Vagina (tissue), 2 donors: ENCODE measurements at regions not wholly inside any gene's neighbourhood (a gene's known extent, or its start where the extent isn't known, plus 50 kb on each side); places are given as distances from the start of the nearest gene placed in this dataset.

ENCODE experiments used
- DNase-seq, 2 donors: peaks; one replicate each; pipeline ENCODE4 v3.0.0-alpha.2; 2017; ENCODE audit errors: extremely low spot score in 2 of 2
- H3K27ac ChIP-seq: fragments of 200-600 bp; sonication (generic); one replicate; pipeline ENCODE4 v1.5.1; 2019
- H3K27me3 ChIP-seq: fragments of 200-600 bp; sonication (generic); one replicate; pipeline ENCODE4 v1.5.1; 2019
- H3K36me3 ChIP-seq, 2 donors: fragments of 200-600 bp; sonication (generic); one replicate each; pipeline ENCODE4 v1.5.1; 2017 to 2019
- H3K4me1 ChIP-seq: fragments of 200-600 bp; sonication (generic); one replicate; pipeline ENCODE4 v1.5.1; 2019
- H3K4me3 ChIP-seq, 2 donors: fragments of 200-600 bp; sonication (generic); 1 replicate in 1 of 2; 2 replicates in 1 of 2; pipeline ENCODE4 v1.5.1; 2016 to 2019
- H3K9me3 ChIP-seq: fragments of 200-600 bp; sonication (generic); one replicate; pipeline ENCODE4 v1.5.1; 2019
- CTCF ChIP-seq, 3 experiments: fragments of 450-650 bp in 2 of 3; fragments of 200-600 bp in 1 of 3; sonication (generic) in 1 of 3; IDR thresholded peaks; one replicate each; pipeline ENCODE4 v1.5.1; 2017 to 2019; ENCODE audit warnings: antibody characterized with exemption in 3 of 3, mild to moderate bottlenecking in 2 of 3, moderate library complexity in 2 of 3
- POLR2A ChIP-seq, 2 donors: fragments of 450-650 bp; IDR thresholded peaks; one replicate each; pipeline ENCODE4 v1.6.1; 2017; ENCODE audit warnings: antibody characterized with exemption in 2 of 2, mild to moderate bottlenecking in 2 of 2, moderate library complexity in 2 of 2
- POLR2AphosphoS5 ChIP-seq, 2 donors: sonication (generic); formaldehyde crosslinking; IDR thresholded peaks; one replicate each; pipeline ENCODE4 v1.9.0; 2017; ENCODE audit warnings: antibody characterized with exemption in 2 of 2, mild to moderate bottlenecking in 2 of 2, low read depth in 1 of 2; ENCODE audit not compliant: insufficient read depth in 1 of 2
- intact Hi-C: fragments of 100-400 bp; cut with DNase I; formaldehyde crosslinking; loops from one replicate; pipeline ENCODE4 v1.15.1; 2023

DNA sequence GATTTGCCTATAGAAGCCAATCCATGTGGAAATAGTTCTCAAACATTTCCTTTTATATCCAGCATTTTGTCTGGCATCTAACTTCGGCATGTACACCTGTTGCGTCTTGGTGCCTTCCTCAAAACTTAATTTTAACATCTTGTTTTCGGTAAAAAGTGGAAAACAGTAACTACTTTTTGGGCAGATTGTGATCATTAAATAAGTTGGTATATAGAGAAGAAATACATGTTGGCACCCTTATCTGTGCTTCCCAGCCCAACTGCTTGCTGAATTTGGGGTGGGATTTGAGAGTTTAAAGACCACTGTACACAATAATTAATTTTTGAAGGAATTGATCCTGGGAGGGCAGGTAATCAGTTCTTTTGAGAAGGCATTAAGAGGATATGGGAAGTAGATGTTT, 566.8 kb downstream of the PDCD6IP start:
- Histone ChIP-seq H3K27me3 (no peaks in the 10 kb centered on the region), H3K36me3 (no peaks in the 10 kb centered on the region), H3K4me3 (no peak overlapping the region), H3K27ac (no peak overlapping the region), H3K4me1 (peaks cover 9% of the 10 kb centered on the region), H3K9me3 (no peaks in the 10 kb centered on the region)
- intact Hi-C loops, result no loop called here
- TF ChIP-seq POLR2A (IDR thresholded peaks at IDR 0.05), result no peak
- TF ChIP-seq POLR2AphosphoS5 (IDR thresholded peaks at IDR 0.05; ENCODE audit: insufficient read depth in 1 of 2, low read depth in 1 of 2), result no peak
- no peak for TF ChIP-seq CTCF (IDR thresholded peaks at IDR 0.05)
- no peak for DNase-seq

DNA sequence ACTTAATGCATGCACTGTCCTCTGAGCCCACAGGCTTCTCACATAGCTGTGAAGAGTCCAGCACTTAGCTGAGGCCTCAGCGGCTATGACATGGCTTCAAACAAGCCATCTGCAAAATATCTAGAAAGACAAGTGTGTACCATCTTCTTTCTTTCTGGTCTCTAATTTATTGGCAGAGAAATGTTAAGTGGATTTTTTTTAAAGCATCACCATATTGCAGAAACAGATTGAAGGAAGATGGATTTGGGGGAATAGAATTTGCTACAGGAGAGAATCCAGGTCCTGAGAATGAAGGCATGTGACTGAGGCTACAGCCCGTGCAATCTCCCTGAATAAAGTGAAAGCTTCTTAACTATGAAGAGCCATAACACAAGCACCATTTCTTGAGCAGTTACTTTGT, 567.3 kb downstream of the PDCD6IP start:
- intact Hi-C loops, result no loop called here
- no peaks in the 10 kb centered on the region for H3K27me3 ChIP-seq
- H3K4me3 ChIP-seq, result no peak overlapping the region
- no peak for DNase-seq
- no peaks in the 10 kb centered on the region for H3K36me3 ChIP-seq
- TF ChIP-seq CTCF (IDR thresholded peaks at IDR 0.05) (no peak), POLR2AphosphoS5 (IDR thresholded peaks at IDR 0.05; ENCODE audit: insufficient read depth in 1 of 2, low read depth in 1 of 2) (no peak), POLR2A (IDR thresholded peaks at IDR 0.05) (no peak)
- peaks cover 9% of the 10 kb centered on the region for H3K4me1 ChIP-seq
- no peak overlapping the region for H3K27ac ChIP-seq
- no peaks in the 10 kb centered on the region for H3K9me3 ChIP-seq

- H3K4me1 ChIP-seq, result peaks cover under 1% of the 10 kb centered on the region
- no peak overlapping the region for H3K4me3 ChIP-seq
- H3K9me3 ChIP-seq, result no peaks in the 10 kb centered on the region
- H3K27ac ChIP-seq, result no peak overlapping the region
- TF ChIP-seq CTCF (IDR thresholded peaks at IDR 0.05), result no peak
- no peak for TF ChIP-seq POLR2A (IDR thresholded peaks at IDR 0.05)
- no peak for TF ChIP-seq POLR2AphosphoS5 (IDR thresholded peaks at IDR 0.05; ENCODE audit: insufficient read depth in 1 of 2, low read depth in 1 of 2)
- DNase-seq, result no peak
- H3K27me3 ChIP-seq, result no peaks in the 10 kb centered on the region
- H3K36me3 ChIP-seq, result no peaks in the 10 kb centered on the region
- intact Hi-C loops, result no loop called here
These were observed 569.1 kb downstream of the PDCD6IP start for GRCh38 chr3:34367521-34367920.

GRCh38 chr3:34374521-34374920, 576.1 kb downstream of the PDCD6IP start:
- Histone ChIP-seq H3K9me3 (no peaks in the 10 kb centered on the region), H3K27me3 (no peaks in the 10 kb centered on the region), H3K4me1 (no peaks in the 10 kb centered on the region), H3K36me3 (no peaks in the 10 kb centered on the region), H3K27ac (no peak overlapping the region), H3K4me3 (no peak overlapping the region)
- TF ChIP-seq POLR2A (IDR thresholded peaks at IDR 0.05), result no peak
- no peak for TF ChIP-seq CTCF (IDR thresholded peaks at IDR 0.05)
- TF ChIP-seq POLR2AphosphoS5 (IDR thresholded peaks at IDR 0.05; ENCODE audit: insufficient read depth in 1 of 2, low read depth in 1 of 2), result no peak
- DNase-seq, result no peak
- intact Hi-C loops, result no loop called here

DNA sequence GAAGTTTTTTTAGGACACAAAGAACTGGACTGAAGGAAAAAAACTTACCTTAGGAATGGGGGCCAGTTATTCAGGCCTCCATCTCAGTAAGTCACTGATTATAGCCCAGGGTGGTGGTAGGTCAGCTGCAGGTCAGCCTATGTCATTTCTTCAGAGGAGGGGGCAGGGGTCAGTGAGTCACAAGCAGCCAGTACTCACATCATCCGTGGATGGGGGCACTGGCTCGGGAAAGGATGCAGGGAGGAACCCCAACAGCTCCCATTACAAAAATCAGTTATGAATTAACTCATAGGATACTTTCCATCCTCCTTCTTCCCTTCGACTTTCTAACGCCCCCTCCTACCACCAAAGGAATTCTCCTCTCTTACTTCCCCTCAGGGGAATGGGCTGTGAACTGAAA, 578.3 kb downstream of the PDCD6IP start:
- TF ChIP-seq POLR2A (IDR thresholded peaks at IDR 0.05) (no peak), POLR2AphosphoS5 (IDR thresholded peaks at IDR 0.05; ENCODE audit: insufficient read depth in 1 of 2, low read depth in 1 of 2) (no peak), CTCF (IDR thresholded peaks at IDR 0.05) (no peak)
- no peak for DNase-seq
- Histone ChIP-seq H3K9me3 (no peaks in the 10 kb centered on the region), H3K4me1 (no peaks in the 10 kb centered on the region), H3K4me3 (no peak overlapping the region), H3K27me3 (no peaks in the 10 kb centered on the region), H3K36me3 (no peaks in the 10 kb centered on the region), H3K27ac (no peak overlapping the region)
- intact Hi-C loops, result no loop called here
